ENCODE measurements at regions not wholly inside any gene's neighbourhood (a gene's known extent, or its start where the extent isn't known, plus 50 kb on each side); places are given as distances from the start of the nearest gene placed in this dataset.

- no peak for DNase-seq (ENCODE audit: low read depth, low spot score)
- in situ Hi-C loops (cut with HindIII; ENCODE audit: low sequenced_read_pairs): no loop called here
- TF ChIP-seq CTCF (IDR thresholded peaks at IDR 0.05; ENCODE audit: low read depth, low read length): no peak
- H3K4me3 ChIP-seq (ENCODE audit: low read depth, low read length): no peak overlapping the region
These were observed 696.7 kb downstream of the MRPL39 start for GRCh38 chr21:24910591-24910990.

GRCh38 chr21:24903994-24904635 is 703.2 kb downstream of the MRPL39 start:
- TF ChIP-seq CTCF (IDR thresholded peaks at IDR 0.05; ENCODE audit: low read depth, low read length): no peak
- no peak overlapping the region for H3K4me3 ChIP-seq (ENCODE audit: low read depth, low read length)
- in situ Hi-C loops (cut with HindIII; ENCODE audit: low sequenced_read_pairs): no loop called here
- DNase-seq (ENCODE audit: low read depth, low spot score): peak; percentile 12

GRCh38 chr21:24899138-24899537 is 708.1 kb downstream of the MRPL39 start:
- in situ Hi-C loops (cut with HindIII; ENCODE audit: low sequenced_read_pairs): no loop called here
- no peak for DNase-seq (ENCODE audit: low read depth, low spot score)
- TF ChIP-seq CTCF (IDR thresholded peaks at IDR 0.05; ENCODE audit: low read depth, low read length): no peak
- H3K4me3 ChIP-seq (ENCODE audit: low read depth, low read length): no peak overlapping the region

GRCh38 chr21:24897883-24898282 is 709.4 kb downstream of the MRPL39 start:
- no peak for TF ChIP-seq CTCF (IDR thresholded peaks at IDR 0.05; ENCODE audit: low read depth, low read length)
- in situ Hi-C loops (cut with HindIII; ENCODE audit: low sequenced_read_pairs): no loop called here
- no peak overlapping the region for H3K4me3 ChIP-seq (ENCODE audit: low read depth, low read length)
- no peak for DNase-seq (ENCODE audit: low read depth, low spot score)

GRCh38 chr21:24896735-24897124 is 710.6 kb downstream of the MRPL39 start:
- in situ Hi-C loops (cut with HindIII; ENCODE audit: low sequenced_read_pairs): no loop called here
- H3K4me3 ChIP-seq (ENCODE audit: low read depth, low read length): no peak overlapping the region
- no peak for TF ChIP-seq CTCF (IDR thresholded peaks at IDR 0.05; ENCODE audit: low read depth, low read length)
- no peak for DNase-seq (ENCODE audit: low read depth, low spot score)

GRCh38 chr21:24895885-24896734 is 711.2 kb downstream of the MRPL39 start:
- in situ Hi-C loops (cut with HindIII; ENCODE audit: low sequenced_read_pairs): no loop called here
- TF ChIP-seq CTCF (IDR thresholded peaks at IDR 0.05; ENCODE audit: low read depth, low read length): peak; percentile 44
- DNase-seq (ENCODE audit: low read depth, low spot score): peak; percentile 52
- H3K4me3 ChIP-seq (ENCODE audit: low read depth, low read length): no peak overlapping the region
